HG02678 (cell line): ENCODE measurements at regions not wholly inside any gene's neighbourhood (a gene's known extent, or its start where the extent isn't known, plus 50 kb on each side); places are given as distances from the start of the nearest gene placed in this dataset.

Source experiments
- ATAC-seq: cut with Tn5 transposase; IDR thresholded peaks from one replicate; pipeline ENCODE4 v1.9.1; 2021; ENCODE audit warnings: mild to moderate bottlenecking, moderate library complexity; ENCODE audit not compliant: unreplicated experiment

GRCh38 chr5:61887271-61887670 lies 418.7 kb upstream of the KIF2A start:
- ATAC-seq: no peak

DNA sequence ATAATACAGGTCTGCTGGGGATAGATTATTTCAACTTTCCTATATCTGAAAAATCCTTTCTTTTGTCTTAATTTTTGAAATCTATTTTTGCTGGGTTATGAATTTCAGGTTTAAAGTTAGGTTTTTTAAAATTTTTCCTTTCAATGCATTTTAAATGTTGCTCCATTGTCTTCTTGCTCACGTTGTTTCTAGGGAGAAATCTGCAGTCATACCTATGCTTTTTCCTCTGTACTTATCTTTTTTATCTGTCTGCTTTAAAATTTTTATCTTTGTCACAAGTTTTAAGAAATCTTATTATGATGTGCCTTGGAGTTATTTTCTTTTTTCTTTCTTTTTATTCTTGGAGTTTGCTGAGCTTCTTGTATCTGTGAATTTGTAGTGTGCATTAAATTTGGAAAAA lies 412.0 kb upstream of the KIF2A start:
- no peak for ATAC-seq

- ATAC-seq: no peak
Observed at GRCh38 chr5:61896811-61897210, 409.2 kb upstream of the KIF2A start.

DNA sequence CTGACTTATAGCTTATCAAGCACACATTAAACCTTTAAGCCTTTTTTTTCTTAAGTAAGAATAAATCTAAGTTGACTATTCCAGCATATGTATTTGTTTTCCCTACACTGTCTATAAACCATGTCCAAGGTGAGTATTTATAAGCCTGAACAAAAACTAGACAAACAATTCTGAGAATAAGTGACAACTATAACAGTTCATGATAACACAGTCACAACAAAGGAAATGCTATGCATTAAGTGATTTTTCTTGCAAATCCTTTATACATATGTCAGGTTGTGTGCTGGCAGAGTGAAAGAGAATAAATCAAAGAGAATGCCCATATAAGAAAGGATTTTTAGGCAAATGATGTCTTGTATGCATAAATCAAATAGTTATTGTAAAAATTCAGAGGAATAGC lies 408.8 kb upstream of the KIF2A start:
- ATAC-seq: no peak

- ATAC-seq: no peak
Observed at GRCh38 chr5:61901997-61902396, 404.0 kb upstream of the KIF2A start.

- no peak for ATAC-seq
Observed at GRCh38 chr5:61904730-61905129, 401.3 kb upstream of the KIF2A start.

DNA sequence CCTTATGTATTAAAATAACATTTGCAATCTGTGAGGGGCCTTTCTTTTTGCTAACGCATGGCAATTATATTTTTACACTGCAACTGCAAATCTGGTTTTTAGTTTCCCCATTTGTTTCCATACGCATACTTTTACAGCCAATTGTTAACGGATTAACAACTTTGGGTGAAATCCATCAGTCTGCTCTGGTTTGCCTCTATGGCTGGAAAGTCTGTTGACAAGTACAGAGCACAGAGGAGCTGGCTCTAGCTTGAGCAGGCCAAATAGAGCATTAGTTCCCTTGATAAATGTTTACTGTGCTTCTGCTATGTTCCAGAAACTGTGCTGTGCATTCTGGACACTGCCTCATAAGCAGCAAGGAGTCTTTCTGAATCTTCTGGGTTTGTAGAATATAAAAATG lies 400.4 kb upstream of the KIF2A start:
- ATAC-seq: no peak

- ATAC-seq: no peak
Observed at GRCh38 chr5:61906820-61907219, 399.2 kb upstream of the KIF2A start.

GRCh38 chr5:61907995-61908394 lies 398.0 kb upstream of the KIF2A start:
- ATAC-seq: no peak

DNA sequence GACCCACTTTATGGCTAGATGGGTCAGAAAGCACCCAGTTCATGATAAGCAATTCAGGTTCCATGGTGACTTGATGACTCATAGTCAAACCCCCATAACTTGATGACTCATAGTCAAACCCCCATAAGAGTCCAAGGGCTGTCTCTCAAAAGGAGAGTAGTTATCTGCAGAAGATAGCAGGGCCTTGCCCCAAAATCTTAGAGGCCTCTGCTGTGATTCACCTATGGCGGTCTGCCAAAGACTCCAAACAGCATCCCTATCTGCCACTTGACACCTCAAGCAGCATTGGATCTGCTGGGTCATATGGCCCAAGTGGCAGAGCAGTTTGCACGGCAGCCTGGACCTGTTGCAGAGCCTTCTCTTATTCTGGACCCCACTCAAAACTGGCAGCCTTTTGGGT lies 395.2 kb upstream of the KIF2A start:
- ATAC-seq: no peak

DNA sequence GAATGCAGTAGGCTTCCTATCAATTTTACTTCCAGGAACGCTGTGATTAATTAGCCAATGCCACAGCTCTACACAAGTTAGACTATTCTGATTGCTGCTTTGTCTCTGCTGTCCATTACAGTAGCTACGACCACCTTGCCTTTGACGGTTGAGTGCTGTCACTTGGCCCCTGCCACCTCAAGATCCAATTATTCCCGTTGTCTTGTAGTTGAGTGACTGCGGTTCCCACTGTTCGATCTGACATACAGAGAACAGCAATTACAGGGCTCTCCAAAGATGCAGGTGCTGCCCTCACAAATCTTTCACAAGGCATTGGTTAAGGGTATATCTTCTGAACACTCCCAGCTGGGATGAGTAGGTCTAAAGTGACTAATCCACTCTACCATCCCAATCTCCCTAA lies 393.4 kb upstream of the KIF2A start:
- no peak for ATAC-seq

DNA sequence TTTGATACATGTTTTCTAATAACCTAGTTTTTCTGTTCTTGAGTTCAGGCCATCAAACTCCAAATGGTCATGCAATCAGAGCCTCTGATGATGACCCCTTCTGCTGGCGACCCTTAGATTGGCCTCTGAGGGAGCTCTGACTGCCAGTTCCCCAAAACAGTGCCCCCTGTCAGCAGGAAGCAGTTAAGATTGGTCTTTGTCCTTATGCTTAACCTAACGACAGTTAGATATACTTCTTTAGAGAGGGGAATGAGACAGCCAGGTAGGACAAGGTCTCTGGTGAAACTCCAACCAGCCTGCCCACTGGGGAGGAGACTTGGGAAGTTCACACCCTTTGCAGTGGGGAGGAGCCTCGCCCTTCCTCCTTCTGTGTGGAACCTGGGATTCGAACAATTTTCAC lies 390.4 kb upstream of the KIF2A start:
- no peak for ATAC-seq

- no peak for ATAC-seq
Observed at GRCh38 chr5:61916621-61917620, 389.1 kb upstream of the KIF2A start.

GRCh38 chr5:61918611-61919010 lies 387.4 kb upstream of the KIF2A start:
- ATAC-seq: no peak

GRCh38 chr5:61919920-61920319 lies 386.1 kb upstream of the KIF2A start:
- no peak for ATAC-seq

DNA sequence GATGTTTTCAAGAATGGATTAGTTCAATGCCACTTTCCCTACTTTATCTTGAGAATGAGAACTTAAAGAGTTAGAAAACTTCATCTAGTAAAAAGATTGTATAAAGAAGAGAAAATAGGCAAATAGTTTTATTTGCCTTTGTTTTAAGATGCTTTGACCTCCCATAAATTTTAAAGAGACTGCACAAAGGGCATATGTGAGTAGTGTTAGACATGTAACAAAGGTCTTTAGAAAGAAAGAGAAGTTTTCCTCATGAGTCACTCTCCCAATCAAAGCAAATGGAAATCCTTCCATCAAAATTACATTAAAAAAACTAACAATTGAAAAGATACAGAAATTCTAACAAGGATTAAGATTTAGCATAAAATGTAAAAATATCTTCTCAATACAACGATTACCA lies 381.8 kb upstream of the KIF2A start:
- ATAC-seq: no peak

DNA sequence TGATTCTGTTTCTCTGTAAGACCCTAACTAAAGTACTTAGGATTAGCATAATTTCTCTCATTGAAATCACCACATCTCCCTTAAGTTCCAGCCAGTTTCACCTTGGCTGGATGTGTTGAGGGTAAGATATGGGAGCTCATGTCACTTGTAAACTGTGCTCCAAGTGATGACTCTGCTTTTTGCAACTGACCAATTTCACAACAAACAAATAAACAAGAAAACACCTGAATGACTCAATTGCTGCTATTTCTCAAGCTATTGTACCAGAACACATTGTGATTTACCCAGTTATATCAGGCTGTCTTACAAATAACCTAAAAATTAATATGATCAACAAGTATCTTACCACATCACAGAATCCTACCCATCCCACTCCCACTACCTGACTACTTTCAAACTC lies 379.1 kb upstream of the KIF2A start:
- no peak for ATAC-seq

DNA sequence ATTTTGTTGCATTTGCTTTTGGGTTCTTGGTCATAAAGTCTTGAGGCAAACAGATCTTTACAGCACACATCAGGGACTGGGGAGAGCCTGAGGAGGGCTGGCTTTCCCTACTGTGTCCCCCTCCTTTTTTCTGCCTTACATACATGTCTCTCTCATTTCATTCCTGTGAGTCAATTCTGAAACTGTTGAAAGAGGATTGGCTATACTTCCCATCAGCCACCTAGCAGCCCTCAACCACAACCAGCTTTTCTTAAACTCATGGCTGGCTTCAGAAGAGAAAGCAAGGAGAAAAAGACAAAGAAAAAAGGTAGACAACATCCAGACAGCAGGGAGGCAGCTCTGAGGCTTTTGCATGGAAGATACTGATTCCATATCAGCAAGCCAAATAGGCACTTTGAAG lies 374.8 kb upstream of the KIF2A start:
- ATAC-seq: no peak

DNA sequence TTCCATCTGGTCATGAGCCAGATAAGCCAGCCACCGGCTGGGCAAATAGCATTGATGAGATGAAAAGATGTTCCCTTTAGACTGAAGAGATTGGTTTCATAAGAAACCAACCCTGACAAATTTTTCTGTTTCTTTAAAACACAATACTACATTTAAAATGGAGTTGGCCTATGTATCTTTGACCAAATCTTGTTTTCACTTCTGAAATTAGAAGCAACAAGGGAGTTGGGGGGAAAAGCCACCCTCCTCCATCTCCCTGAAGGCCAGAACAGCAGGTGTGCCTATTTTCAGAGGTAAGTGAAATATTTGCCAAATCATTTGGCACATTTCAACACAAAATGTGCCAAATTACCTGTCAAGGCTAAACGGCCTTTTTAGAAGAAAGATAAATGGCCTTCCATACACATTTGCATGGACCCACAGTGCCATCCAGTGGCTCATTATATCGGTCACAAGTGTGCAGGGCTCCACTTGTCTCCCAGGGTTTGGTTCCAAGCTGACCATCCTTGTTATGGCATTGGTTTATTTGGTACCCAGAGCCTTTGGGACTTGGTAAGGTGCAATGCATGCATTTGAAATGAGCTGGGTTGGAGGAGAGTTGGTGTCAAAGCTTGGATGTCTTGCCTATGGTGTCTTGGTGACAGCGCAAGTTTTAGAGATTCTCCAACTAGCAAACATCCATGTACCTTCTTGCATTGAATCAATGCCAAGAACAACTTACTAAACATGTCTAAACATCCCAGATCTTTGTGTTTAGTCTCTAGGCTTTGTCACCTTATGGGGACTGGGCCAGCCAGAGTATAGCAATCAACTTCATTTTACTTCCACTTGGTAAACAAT lies 372.0 kb upstream of the KIF2A start:
- no peak for ATAC-seq

- ATAC-seq: no peak
Observed at GRCh38 chr5:61941637-61942036, 364.4 kb upstream of the KIF2A start.

DNA sequence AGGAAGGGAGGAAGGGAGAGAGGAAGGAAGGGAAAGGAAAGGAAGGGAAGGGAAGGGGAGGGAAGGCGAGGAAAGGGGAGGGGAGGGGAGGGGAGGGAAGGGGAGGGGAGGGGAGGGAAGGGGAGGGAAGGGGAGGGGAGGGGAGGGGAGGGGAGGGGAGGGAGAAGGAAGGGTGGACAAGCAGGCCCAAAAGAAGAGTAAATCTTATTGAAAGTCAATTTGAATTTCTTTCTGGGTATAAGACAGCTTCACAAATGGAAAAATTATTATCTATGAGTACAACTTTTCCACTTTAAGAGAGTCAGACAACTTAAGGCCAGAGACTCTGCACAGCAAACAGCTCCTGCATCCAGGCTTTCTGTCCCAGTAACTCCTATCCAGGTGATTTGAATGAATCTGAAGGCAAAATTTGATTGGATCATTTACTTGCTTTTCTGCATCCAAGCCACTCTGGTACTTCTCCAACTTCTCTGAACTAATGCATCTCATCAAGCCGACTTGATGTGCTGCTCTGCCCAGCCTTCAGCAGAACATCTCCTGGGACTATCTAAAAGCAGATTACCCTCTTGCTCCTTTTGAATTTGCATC lies 363.4 kb upstream of the KIF2A start:
- ATAC-seq: no peak

DNA sequence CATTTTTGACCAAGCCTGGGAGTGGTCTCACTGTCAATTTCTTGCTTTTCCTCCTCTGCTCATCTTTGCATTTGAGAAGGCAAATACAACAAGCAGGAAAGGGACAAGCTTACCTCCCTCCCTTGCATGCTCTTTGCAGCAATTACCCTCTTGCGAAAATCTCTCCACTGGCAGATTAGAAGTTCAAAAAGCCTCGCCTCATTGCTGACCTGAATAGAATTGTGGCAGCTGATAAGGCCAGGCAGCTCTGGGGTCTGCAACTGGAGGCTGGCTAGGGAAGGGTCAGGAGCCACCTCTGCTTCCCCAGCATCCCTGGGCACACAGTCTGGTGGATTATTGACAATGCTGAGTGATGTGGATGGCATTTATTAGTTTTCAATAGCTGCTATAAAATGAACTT lies 362.3 kb upstream of the KIF2A start:
- ATAC-seq: no peak
